Kidney epithelial cell (primary cell): ENCODE measurements at regions not wholly inside any gene's neighbourhood (a gene's known extent, or its start where the extent isn't known, plus 50 kb on each side); places are given as distances from the start of the nearest gene placed in this dataset.
"Not testable (repeated sequence)": the region's sequence is repeated elsewhere in the genome, so short reads cannot be mapped to it uniquely, and the experiment has no call there.

Experiments used
- DNase-seq: peaks from one replicate; pipeline ENCODE4 v3.0.0-alpha.2; 2010; ENCODE audit warnings: low read depth
- H3K27me3 ChIP-seq: 2 replicates; pipeline ENCODE4 v1.6.0; 2011; ENCODE audit warnings: low read length; ENCODE audit not compliant: control insufficient read depth, insufficient read depth
- H3K36me3 ChIP-seq: 2 replicates; pipeline ENCODE4 v1.5.1; 2011; ENCODE audit warnings: low read length; ENCODE audit not compliant: control insufficient read depth, insufficient read depth
- H3K4me3 ChIP-seq: 2 replicates; pipeline ENCODE4 v1.5.1; 2011; ENCODE audit warnings: low read depth, mild to moderate bottlenecking, control low read depth, low read length
- CTCF ChIP-seq: IDR thresholded peaks from 2 replicates; pipeline ENCODE4 v1.5.1; 2011; ENCODE audit warnings: mild to moderate bottlenecking, moderate library complexity, low read length, control low read depth, inconsistent platforms; ENCODE audit not compliant: insufficient read depth, poor library complexity, severe bottlenecking

- Histone ChIP-seq H3K4me3 (no peak overlapping the region), H3K36me3 (no peaks in the 10 kb centered on the region), H3K27me3 (no peaks in the 10 kb centered on the region)
- DNase-seq, result no peak
- no peak for TF ChIP-seq CTCF
Measured at GRCh38 chr6:137625100-137625661, 131.0 kb upstream of the OLIG3 start.

GRCh38 chr6:137625808-137626207 is 131.6 kb upstream of the OLIG3 start:
- TF ChIP-seq CTCF, result no peak
- no peaks in the 10 kb centered on the region for H3K27me3 ChIP-seq
- H3K4me3 ChIP-seq, result no peak overlapping the region
- H3K36me3 ChIP-seq, result no peaks in the 10 kb centered on the region
- DNase-seq, result no peak

- H3K4me3 ChIP-seq, result no peak overlapping the region
- no peaks in the 10 kb centered on the region for H3K36me3 ChIP-seq
- DNase-seq, result no peak
- no peaks in the 10 kb centered on the region for H3K27me3 ChIP-seq
- no peak for TF ChIP-seq CTCF
Measured at GRCh38 chr6:137630666-137631065, 136.5 kb upstream of the OLIG3 start.

GRCh38 chr6:137631323-137631722 is 137.1 kb upstream of the OLIG3 start:
- Histone ChIP-seq H3K36me3 (no peaks in the 10 kb centered on the region), H3K27me3 (no peaks in the 10 kb centered on the region), H3K4me3 (no peak overlapping the region)
- peak; percentile 57 for DNase-seq
- no peak for TF ChIP-seq CTCF

GRCh38 chr6:137634177-137634576 is 140.0 kb upstream of the OLIG3 start:
- H3K27me3 ChIP-seq, H3K36me3 ChIP-seq, H3K4me3 ChIP-seq: not testable (repeated sequence)
- peak; percentile 29 for DNase-seq

- H3K27me3 ChIP-seq, result no peaks in the 10 kb centered on the region
- DNase-seq, result peak; percentile 99
- no peaks in the 10 kb centered on the region for H3K36me3 ChIP-seq
- no peak overlapping the region for H3K4me3 ChIP-seq
- TF ChIP-seq CTCF, result no peak
Measured at GRCh38 chr6:137637121-137637520, 142.9 kb upstream of the OLIG3 start.
